B cell (primary cell): ENCODE measurements at regions not wholly inside any gene's neighbourhood (a gene's known extent, or its start where the extent isn't known, plus 50 kb on each side); places are given as distances from the start of the nearest gene placed in this dataset.

Experiments
- ATAC-seq: fragments of 200-7000 bp; cut with Tn5 transposase; one replicate; pipeline ENCODE4 v1.10.0; 2021; ENCODE audit warnings: low read depth, mild to moderate bottlenecking, moderate number of reproducible peaks, moderate library complexity
- CTCF ChIA-PET: fragments of 350-600 bp; sonication (Branson Sonifier 250); formaldehyde crosslinking; loops from one replicate; lab custom pipeline; 2021; ENCODE audit warnings: antibody characterized with exemption, inconsistent platforms; lab: Charles Lee
- POLR2A ChIA-PET: fragments of 350-600 bp; sonication (Branson Sonifier 250); formaldehyde crosslinking; loops from one replicate; lab custom pipeline; 2021; ENCODE audit warnings: antibody characterized with exemption; lab: Charles Lee
- DNase-seq: peaks from one replicate; pipeline ENCODE4 v3.0.0; 2013
- H2AFZ ChIP-seq: 2 replicates; pipeline ENCODE4 v1.6.1; 2012; ENCODE audit warnings: mild to moderate bottlenecking, low read depth, low read length; ENCODE audit not compliant: insufficient read depth, poor library complexity, severe bottlenecking
- H3K27ac ChIP-seq, 2 donors: 1 replicate in 1 of 2; 2 replicates in 1 of 2; pipeline ENCODE4 v1.5.1; 2012 to 2013; ENCODE audit warnings: low read length in 2 of 2, mild to moderate bottlenecking in 2 of 2, moderate library complexity in 1 of 2
- H3K27me3 ChIP-seq, 4 experiments: fragments of 200-600 bp in 1 of 4; sonication (generic) in 1 of 4; replicated peaks in 1 of 4; 1 replicate in 2 of 4; 2 replicates in 2 of 4; pipeline versions ENCODE4 v1.6.1 to v1.7.0; 2013 to 2016; ENCODE audit warnings: low read length in 3 of 4, mild to moderate bottlenecking in 2 of 4, mixed read lengths in 1 of 4, moderate library complexity in 1 of 4; ENCODE audit not compliant: insufficient read depth in 4 of 4, control insufficient read depth in 3 of 4; ENCODE audit errors: control extremely low read depth in 1 of 4
- H3K36me3 ChIP-seq, 2 experiments: replicated peaks in 1 of 2; 1 replicate in 1 of 2; 2 replicates in 1 of 2; pipeline versions ENCODE4 v1.6.1 to v1.7.1; 2013; ENCODE audit warnings: low read length in 1 of 2; ENCODE audit not compliant: insufficient read depth in 2 of 2, control insufficient read depth in 1 of 2; ENCODE audit errors: control extremely low read depth in 1 of 2, extremely low read depth in 1 of 2
- H3K4me1 ChIP-seq, 2 donors: fragments of 200-600 bp in 1 of 2; sonication (generic) in 1 of 2; 1 replicate in 1 of 2; 2 replicates in 1 of 2; pipeline versions ENCODE4 v1.5.1 to v1.6.1; 2013 to 2017; ENCODE audit warnings: low read length in 2 of 2; ENCODE audit not compliant: control insufficient read depth in 2 of 2, insufficient read depth in 2 of 2
- H3K4me2 ChIP-seq: replicated peaks from 2 replicates; pipeline ENCODE3; 2012; ENCODE audit warnings: mild to moderate bottlenecking, low read depth, low read length; ENCODE audit not compliant: poor library complexity, severe bottlenecking
- H3K4me3 ChIP-seq, 5 experiments: fragments of 200-600 bp in 1 of 5; sonication (generic) in 1 of 5; 1 replicate in 3 of 5; 2 replicates in 2 of 5; pipeline versions ENCODE4 v1.5.1 to v1.7.0; 2011 to 2016; ENCODE audit warnings: low read length in 4 of 5, mild to moderate bottlenecking in 4 of 5, low read depth in 2 of 5, control low read depth in 1 of 5, moderate library complexity in 1 of 5; ENCODE audit not compliant: insufficient read depth in 1 of 5; ENCODE audit errors: control extremely low read depth in 1 of 5, extremely low read depth in 1 of 5
- H3K79me2 ChIP-seq: fragments of 200-600 bp; sonication (generic); one replicate; pipeline ENCODE4 v1.6.0; 2016; ENCODE audit warnings: low read length; ENCODE audit not compliant: control insufficient read depth, insufficient read depth
- H3K9ac ChIP-seq: fragments of 200-600 bp; sonication (generic); 2 replicates; pipeline ENCODE4 v1.6.1; 2017; ENCODE audit warnings: mild to moderate bottlenecking, low read length, moderate library complexity
- H3K9me3 ChIP-seq, 3 donors: one replicate each; pipeline versions ENCODE4 v1.6.1 to v1.7.1; 2013; ENCODE audit warnings: low read length in 2 of 3; ENCODE audit not compliant: control insufficient read depth in 2 of 3, insufficient read depth in 1 of 3; ENCODE audit errors: control extremely low read depth in 1 of 3
- H4K20me1 ChIP-seq: 2 replicates; pipeline ENCODE4 v1.6.0; 2012; ENCODE audit warnings: mild to moderate bottlenecking, low read length; ENCODE audit not compliant: insufficient read depth, control insufficient read depth, poor library complexity, severe bottlenecking
- H3K27ac Mint-ChIP-seq: one replicate; pipeline ENCODE4 v1.8.0; 2021; ENCODE audit warnings: mixed read lengths
- H3K27me3 Mint-ChIP-seq: one replicate; pipeline ENCODE4 v1.8.0; 2021; ENCODE audit warnings: mixed read lengths
- H3K4me1 Mint-ChIP-seq: one replicate; pipeline ENCODE4 v1.8.0; 2021; ENCODE audit warnings: mixed read lengths
- H3K4me3 Mint-ChIP-seq: one replicate; pipeline ENCODE4 v1.8.0; 2021; ENCODE audit warnings: mixed read lengths
- H3K9me3 Mint-ChIP-seq: one replicate; pipeline ENCODE4 v1.8.0; 2022; ENCODE audit warnings: mixed read lengths; ENCODE audit not compliant: insufficient read depth
- EZH2 ChIP-seq: IDR thresholded peaks from 2 replicates; pipeline ENCODE4 v1.6.1; 2012; ENCODE audit warnings: borderline replicate concordance, low read depth, mild to moderate bottlenecking, moderate library complexity, low read length; ENCODE audit not compliant: insufficient read depth, poor library complexity, severe bottlenecking
- WGBS: methylation state at CpG from one replicate; pipeline ENCODE4 v1.1.5; 2013; ENCODE audit warnings: missing lambda C conversion rate; ENCODE audit not compliant: insufficient coverage; 5-methylcytosine and 5-hydroxymethylcytosine counted together
- intact Hi-C: fragments of 100-400 bp; cut with micrococcal nuclease; formaldehyde crosslinking; loops from one replicate; pipeline ENCODE4 v1.10.0; 2022
- TF ChIP-seq, protein P1 (sequence below): fragments of 200-600 bp; IDR thresholded peaks from one replicate; pipeline ENCODE4 v1.8.0; 2022; ENCODE audit warnings: antibody characterized with exemption, mild to moderate bottlenecking

- Histone ChIP-seq H3K36me3 (no peaks in the 10 kb centered on the region), H4K20me1 (no peaks in the 10 kb centered on the region), H3K9ac (no peak overlapping the region), H3K4me3 (no peak overlapping the region), H3K4me2 (no peak overlapping the region), H2AFZ (no peak overlapping the region), H3K27me3 (peaks cover 0 to 23% (median 0%) of the 10 kb centered on the region in 4 experiments), H3K9me3 (peaks cover 4 to 12% (median 11%) of the 10 kb centered on the region in 3 donors), H3K27ac (no peak overlapping the region), H3K79me2 (no peaks in the 10 kb centered on the region), H3K4me1 (peaks cover 3 to 7% of the 10 kb centered on the region in 2 donors)
- H3K4me1 Mint-ChIP-seq = peaks cover 12% of the 10 kb centered on the region
- DNase-seq (no peak), ATAC-seq (no peak)
- 100% methylated on average over 1 of the region's 2 CpGs for WGBS
- CTCF ChIA-PET = interaction anchor here (1.6 kb wide), 1 partner anchor 157 kb away, joined by 3 read pairs; no protein-coding TSS in a partner anchor
- peaks cover 20% of the 10 kb centered on the region for H3K27me3 Mint-ChIP-seq
- H3K27ac Mint-ChIP-seq = no peak overlapping the region
- TF ChIP-seq, protein P1, sequence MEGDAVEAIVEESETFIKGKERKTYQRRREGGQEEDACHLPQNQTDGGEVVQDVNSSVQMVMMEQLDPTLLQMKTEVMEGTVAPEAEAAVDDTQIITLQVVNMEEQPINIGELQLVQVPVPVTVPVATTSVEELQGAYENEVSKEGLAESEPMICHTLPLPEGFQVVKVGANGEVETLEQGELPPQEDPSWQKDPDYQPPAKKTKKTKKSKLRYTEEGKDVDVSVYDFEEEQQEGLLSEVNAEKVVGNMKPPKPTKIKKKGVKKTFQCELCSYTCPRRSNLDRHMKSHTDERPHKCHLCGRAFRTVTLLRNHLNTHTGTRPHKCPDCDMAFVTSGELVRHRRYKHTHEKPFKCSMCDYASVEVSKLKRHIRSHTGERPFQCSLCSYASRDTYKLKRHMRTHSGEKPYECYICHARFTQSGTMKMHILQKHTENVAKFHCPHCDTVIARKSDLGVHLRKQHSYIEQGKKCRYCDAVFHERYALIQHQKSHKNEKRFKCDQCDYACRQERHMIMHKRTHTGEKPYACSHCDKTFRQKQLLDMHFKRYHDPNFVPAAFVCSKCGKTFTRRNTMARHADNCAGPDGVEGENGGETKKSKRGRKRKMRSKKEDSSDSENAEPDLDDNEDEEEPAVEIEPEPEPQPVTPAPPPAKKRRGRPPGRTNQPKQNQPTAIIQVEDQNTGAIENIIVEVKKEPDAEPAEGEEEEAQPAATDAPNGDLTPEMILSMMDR = no peak
- no peak for TF ChIP-seq EZH2
- intact Hi-C loops = no loop called here
- H3K4me3 Mint-ChIP-seq = no peak overlapping the region
- H3K9me3 Mint-ChIP-seq = peaks cover 4% of the 10 kb centered on the region
- POLR2A ChIA-PET = no interaction called here
Measured at GRCh38 chr2:234339011-234339410, 157.9 kb downstream of the ARL4C start.

GRCh38 chr2:234335661-234336228, 161.1 kb downstream of the ARL4C start:
- H4K20me1 ChIP-seq = no peaks in the 10 kb centered on the region
- H2AFZ ChIP-seq = no peak overlapping the region
- peaks cover 3 to 12% of the 10 kb centered on the region in 2 donors for H3K4me1 ChIP-seq
- Mint-ChIP-seq H3K4me1 (peaks cover 14% of the 10 kb centered on the region), H3K9me3 (peaks cover 4% of the 10 kb centered on the region), H3K4me3 (peak overlapping the region; percentile 26), H3K27me3 (peaks cover 24% of the 10 kb centered on the region), H3K27ac (no peak overlapping the region)
- intact Hi-C loops = no loop called here
- CTCF ChIA-PET = interaction anchor here (1.0 kb wide), 1 partner anchor 160 kb away, joined by 3 read pairs; no protein-coding TSS in a partner anchor
- peak; percentile 43 for ATAC-seq
- POLR2A ChIA-PET = no interaction called here
- H3K4me2 ChIP-seq = peak overlapping the region; percentile 16
- peaks cover 4 to 12% (median 11%) of the 10 kb centered on the region in 3 donors for H3K9me3 ChIP-seq
- no peak overlapping the region for H3K9ac ChIP-seq
- 42% methylated on average over 19 of the region's 19 CpGs for WGBS
- H3K79me2 ChIP-seq = no peaks in the 10 kb centered on the region
- TF ChIP-seq, protein P1 = no peak
- no peak for TF ChIP-seq EZH2
- H3K4me3 ChIP-seq = no peak overlapping the region
- peak; percentile 68 for DNase-seq
- H3K27ac ChIP-seq = no peak overlapping the region
- no peaks in the 10 kb centered on the region for H3K36me3 ChIP-seq
- peaks cover 0 to 41% (median 0%) of the 10 kb centered on the region in 4 experiments for H3K27me3 ChIP-seq
